Caco-2 (cell line): ENCODE measurements at regions not wholly inside any gene's neighbourhood (a gene's known extent, or its start where the extent isn't known, plus 50 kb on each side); places are given as distances from the start of the nearest gene placed in this dataset.

Experiments
- BruUV-seq: library from RNA; stranded (reverse); fragments of 400-500 nt; replicated peaks from 2 replicates; lab custom pipeline; 2021; lab: Mats Ljungman, UMichigan
- CTCF ChIA-PET: fragments of 300-600 bp; sonication (Branson Sonifier 250); formaldehyde crosslinking; loops from one replicate; lab custom pipeline; 2022; ENCODE audit warnings: antibody characterized with exemption; lab: Charles Lee
- POLR2A ChIA-PET: fragments of 300-600 bp; sonication (Branson Sonifier 250); formaldehyde crosslinking; loops from one replicate; lab custom pipeline; 2022; ENCODE audit warnings: antibody characterized with exemption; lab: Charles Lee
- DNase-seq, 2 experiments: peaks; one replicate each; pipeline versions ENCODE4 v3.0.0 to v3.0.0-alpha.2; 2020 to 2022
- H3K27me3 ChIP-seq: replicated peaks from 2 replicates; pipeline ENCODE4 v1.6.0; 2011; ENCODE audit warnings: low read length; ENCODE audit not compliant: control insufficient read depth, insufficient read depth
- H3K36me3 ChIP-seq: 2 replicates; pipeline ENCODE4 v1.5.1; 2011; ENCODE audit warnings: low read length; ENCODE audit not compliant: control insufficient read depth, insufficient read depth
- H3K4me1 ChIP-seq: fragments of 250-450 bp; sonication (Bioruptor Pico); 2 replicates; pipeline ENCODE4 v1.5.1; 2020; ENCODE audit warnings: mild to moderate bottlenecking
- H3K4me3 ChIP-seq: 2 replicates; pipeline ENCODE4 v1.5.1; 2011; ENCODE audit warnings: low read depth, mild to moderate bottlenecking, control low read depth, low read length
- H3K9me3 ChIP-seq: fragments of 250-450 bp; sonication (Bioruptor Pico); 2 replicates; pipeline ENCODE4 v1.5.1; 2020; ENCODE audit warnings: mild to moderate bottlenecking, moderate library complexity
- H3K27ac Mint-ChIP-seq: one replicate; pipeline ENCODE4 v1.8.0; 2022; ENCODE audit warnings: mixed read lengths; ENCODE audit not compliant: unreplicated experiment
- H3K27me3 Mint-ChIP-seq: one replicate; pipeline ENCODE4 v1.8.0; 2022; ENCODE audit warnings: mixed read lengths; ENCODE audit not compliant: insufficient read depth, unreplicated experiment
- H3K36me3 Mint-ChIP-seq: one replicate; pipeline ENCODE4 v1.8.0; 2022; ENCODE audit warnings: mild to moderate bottlenecking, mixed read lengths; ENCODE audit not compliant: insufficient read depth, unreplicated experiment
- H3K4me1 Mint-ChIP-seq: one replicate; pipeline ENCODE4 v1.8.0; 2022; ENCODE audit warnings: low read depth, mixed read lengths; ENCODE audit not compliant: unreplicated experiment
- H3K4me3 Mint-ChIP-seq: one replicate; pipeline ENCODE4 v1.8.0; 2022; ENCODE audit warnings: mild to moderate bottlenecking, moderate library complexity, mixed read lengths; ENCODE audit not compliant: unreplicated experiment
- H3K9me3 Mint-ChIP-seq: one replicate; pipeline ENCODE4 v1.8.0; 2022; ENCODE audit warnings: mixed read lengths; ENCODE audit not compliant: unreplicated experiment
- CTCF ChIP-seq, 2 experiments: fragments of 200-600 bp in 1 of 2; IDR thresholded peaks; 1 replicate in 1 of 2; 2 replicates in 1 of 2; pipeline versions ENCODE4 v1.5.1 to v1.8.0; 2011 to 2022; ENCODE audit warnings: antibody characterized with exemption in 1 of 2, control low read depth in 1 of 2, inconsistent platforms in 1 of 2, low read depth in 1 of 2, low read length in 1 of 2, mild to moderate bottlenecking in 1 of 2, moderate library complexity in 1 of 2; ENCODE audit not compliant: insufficient read depth in 1 of 2, severe bottlenecking in 1 of 2, unreplicated experiment in 1 of 2
- intact Hi-C: fragments of 100-400 bp; cut with micrococcal nuclease; formaldehyde crosslinking; loops from one replicate; pipeline ENCODE4 v1.10.0; 2022; ENCODE audit not compliant: unreplicated experiment

GRCh38 chr2:9745153-9745899 lies 97.9 kb upstream of the TAF1B start:
- H3K4me3 Mint-ChIP-seq, result no peak overlapping the region
- Histone ChIP-seq H3K27me3 (no peaks in the 10 kb centered on the region), H3K36me3 (no peaks in the 10 kb centered on the region), H3K9me3 (no peaks in the 10 kb centered on the region), H3K4me1 (no peaks in the 10 kb centered on the region), H3K4me3 (no peak overlapping the region)
- no peak for TF ChIP-seq CTCF (IDR thresholded peaks at IDR 0.05; ENCODE audit: insufficient read depth in 1 of 2, low read depth in 1 of 2, low read length in 1 of 2, severe bottlenecking in 1 of 2, unreplicated experiment in 1 of 2)
- DNase-seq, result no peak
- H3K27me3 Mint-ChIP-seq, result no peaks in the 10 kb centered on the region
- intact Hi-C loops, result no loop called here
- CTCF ChIA-PET, result no interaction called here
- POLR2A ChIA-PET, result no interaction called here
- H3K27ac Mint-ChIP-seq, result no peak overlapping the region
- H3K9me3 Mint-ChIP-seq, result no peaks in the 10 kb centered on the region
- BruUV-seq, result no TSS peak
- no peaks in the 10 kb centered on the region for H3K4me1 Mint-ChIP-seq
- H3K36me3 Mint-ChIP-seq, result no peaks in the 10 kb centered on the region

GRCh38 chr2:9747396-9747795 lies 95.9 kb upstream of the TAF1B start:
- no peaks in the 10 kb centered on the region for H3K4me1 ChIP-seq
- Mint-ChIP-seq H3K27ac (no peak overlapping the region), H3K4me1 (peaks cover 6% of the 10 kb centered on the region), H3K4me3 (no peak overlapping the region), H3K9me3 (no peaks in the 10 kb centered on the region), H3K36me3 (no peaks in the 10 kb centered on the region), H3K27me3 (no peaks in the 10 kb centered on the region)
- BruUV-seq, result no TSS peak
- intact Hi-C loops, result no loop called here
- H3K36me3 ChIP-seq, result no peaks in the 10 kb centered on the region
- no peak for TF ChIP-seq CTCF (IDR thresholded peaks at IDR 0.05; ENCODE audit: insufficient read depth in 1 of 2, low read depth in 1 of 2, low read length in 1 of 2, severe bottlenecking in 1 of 2, unreplicated experiment in 1 of 2)
- CTCF ChIA-PET, result no interaction called here
- H3K27me3 ChIP-seq, result no peaks in the 10 kb centered on the region
- no peak for DNase-seq
- POLR2A ChIA-PET, result no interaction called here
- H3K9me3 ChIP-seq, result no peaks in the 10 kb centered on the region
- H3K4me3 ChIP-seq, result no peak overlapping the region

GRCh38 chr2:9748577-9748976 lies 94.7 kb upstream of the TAF1B start:
- POLR2A ChIA-PET, result no interaction called here
- CTCF ChIA-PET, result no interaction called here

More at GRCh38 chr2:9748577-9748976, 94.7 kb upstream of the TAF1B start:
- H3K4me3 ChIP-seq, result no peak overlapping the region
- no peak for TF ChIP-seq CTCF (IDR thresholded peaks at IDR 0.05; ENCODE audit: insufficient read depth in 1 of 2, low read depth in 1 of 2, low read length in 1 of 2, severe bottlenecking in 1 of 2, unreplicated experiment in 1 of 2)
- H3K4me1 Mint-ChIP-seq, result peaks cover 12% of the 10 kb centered on the region
- no peaks in the 10 kb centered on the region for H3K9me3 ChIP-seq
- intact Hi-C loops, result no loop called here
- no peaks in the 10 kb centered on the region for H3K27me3 Mint-ChIP-seq
- no peak overlapping the region for H3K27ac Mint-ChIP-seq
- no peaks in the 10 kb centered on the region for H3K36me3 Mint-ChIP-seq
- no peaks in the 10 kb centered on the region for H3K27me3 ChIP-seq
- DNase-seq, result no peak
- H3K4me3 Mint-ChIP-seq, result no peak overlapping the region
- H3K9me3 Mint-ChIP-seq, result no peaks in the 10 kb centered on the region
- no peaks in the 10 kb centered on the region for H3K36me3 ChIP-seq
- H3K4me1 ChIP-seq, result no peaks in the 10 kb centered on the region
- BruUV-seq, result no TSS peak
